ENCODE measurements at regions not wholly inside any gene's neighbourhood (a gene's known extent, or its start where the extent isn't known, plus 50 kb on each side); places are given as distances from the start of the nearest gene placed in this dataset.

- ChIA-PET CTCF (no interaction called here), POLR2A (no interaction called here)
- DNase-seq (ENCODE audit: extremely low spot score): no peak
- no peak for TF ChIP-seq PKNOX1 (IDR thresholded peaks at IDR 0.05)
- no peak for TF ChIP-seq FOXM1 (IDR thresholded peaks at IDR 0.05; ENCODE audit: borderline replicate concordance)
- TF ChIP-seq ZNF384 (IDR thresholded peaks at IDR 0.05): no peak
- TF ChIP-seq NFRKB (IDR thresholded peaks at IDR 0.05): no peak
- TF ChIP-seq LEF1 (IDR thresholded peaks at IDR 0.05; ENCODE audit: borderline replicate concordance): no peak
- TF ChIP-seq L3MBTL2 (conservative IDR thresholded peaks at IDR 0.05): no peak
- no peak for TF ChIP-seq ELF4 (IDR thresholded peaks at IDR 0.05)
- no peak for TF ChIP-seq CTBP1 (IDR thresholded peaks at IDR 0.05; ENCODE audit: borderline replicate concordance)
- TF ChIP-seq SUZ12 (IDR thresholded peaks at IDR 0.05): no peak
- no peak for TF ChIP-seq TARDBP (IDR thresholded peaks at IDR 0.05)
- TF ChIP-seq SP1 (IDR thresholded peaks at IDR 0.05): no peak
- TF ChIP-seq HDGF (IDR thresholded peaks at IDR 0.05; ENCODE audit: borderline replicate concordance): no peak
- no peak for TF ChIP-seq ARNT (IDR thresholded peaks at IDR 0.05)
- no peak for TF ChIP-seq FOXK2 (IDR thresholded peaks at IDR 0.05)
- no peak for TF ChIP-seq BHLHE40 (IDR thresholded peaks at IDR 0.05; ENCODE audit: borderline replicate concordance)
- TF ChIP-seq FOXA1 (IDR thresholded peaks at IDR 0.05): no peak
Observed at GRCh38 chr1:219518907-219519248, 94.0 kb downstream of the ZC3H11B start.

GRCh38 chr1:219518168-219518906 lies 94.6 kb downstream of the ZC3H11B start:
- ChIA-PET CTCF (no interaction called here), POLR2A (no interaction called here)
- no peak for DNase-seq (ENCODE audit: extremely low spot score)
- TF ChIP-seq ZNF384 (IDR thresholded peaks at IDR 0.05): no peak
- TF ChIP-seq L3MBTL2 (conservative IDR thresholded peaks at IDR 0.05): no peak
- TF ChIP-seq NFRKB (IDR thresholded peaks at IDR 0.05): no peak
- TF ChIP-seq CTBP1 (IDR thresholded peaks at IDR 0.05; ENCODE audit: borderline replicate concordance): no peak
- TF ChIP-seq ARNT (IDR thresholded peaks at IDR 0.05): no peak
- no peak for TF ChIP-seq TARDBP (IDR thresholded peaks at IDR 0.05)
- TF ChIP-seq FOXM1 (IDR thresholded peaks at IDR 0.05; ENCODE audit: borderline replicate concordance): no peak
- TF ChIP-seq FOXK2 (IDR thresholded peaks at IDR 0.05): no peak
- no peak for TF ChIP-seq ELF4 (IDR thresholded peaks at IDR 0.05)
- no peak for TF ChIP-seq FOXA1 (IDR thresholded peaks at IDR 0.05)
- no peak for TF ChIP-seq LEF1 (IDR thresholded peaks at IDR 0.05; ENCODE audit: borderline replicate concordance)
- no peak for TF ChIP-seq SUZ12 (IDR thresholded peaks at IDR 0.05)
- no peak for TF ChIP-seq BHLHE40 (IDR thresholded peaks at IDR 0.05; ENCODE audit: borderline replicate concordance)

- ChIA-PET POLR2A (no interaction called here), CTCF (no interaction called here)
- no peak for DNase-seq (ENCODE audit: extremely low spot score)
- no peak for TF ChIP-seq SP1 (IDR thresholded peaks at IDR 0.05)
- no peak for TF ChIP-seq FOXA1 (IDR thresholded peaks at IDR 0.05)
- TF ChIP-seq LEF1 (IDR thresholded peaks at IDR 0.05; ENCODE audit: borderline replicate concordance): no peak
- TF ChIP-seq ARNT (IDR thresholded peaks at IDR 0.05): no peak
- no peak for TF ChIP-seq SUZ12 (IDR thresholded peaks at IDR 0.05)
- no peak for TF ChIP-seq CTBP1 (IDR thresholded peaks at IDR 0.05; ENCODE audit: borderline replicate concordance)
- TF ChIP-seq PKNOX1 (IDR thresholded peaks at IDR 0.05): no peak
- no peak for TF ChIP-seq ZNF384 (IDR thresholded peaks at IDR 0.05)
- TF ChIP-seq HDGF (IDR thresholded peaks at IDR 0.05; ENCODE audit: borderline replicate concordance): no peak
- TF ChIP-seq NFRKB (IDR thresholded peaks at IDR 0.05): no peak
- TF ChIP-seq ELF4 (IDR thresholded peaks at IDR 0.05): no peak
- no peak for TF ChIP-seq FOXM1 (IDR thresholded peaks at IDR 0.05; ENCODE audit: borderline replicate concordance)
- no peak for TF ChIP-seq TARDBP (IDR thresholded peaks at IDR 0.05)
- TF ChIP-seq BHLHE40 (IDR thresholded peaks at IDR 0.05; ENCODE audit: borderline replicate concordance): no peak
- no peak for TF ChIP-seq L3MBTL2 (conservative IDR thresholded peaks at IDR 0.05)
Observed at GRCh38 chr1:219517031-219517430, 95.9 kb downstream of the ZC3H11B start.

GRCh38 chr1:219514728-219515127 lies 98.2 kb downstream of the ZC3H11B start:
- no peak for DNase-seq (ENCODE audit: extremely low spot score)
- ChIA-PET CTCF (no interaction called here), POLR2A (no interaction called here)
- TF ChIP-seq SUZ12 (IDR thresholded peaks at IDR 0.05): no peak
- no peak for TF ChIP-seq SP1 (IDR thresholded peaks at IDR 0.05)
- TF ChIP-seq LEF1 (IDR thresholded peaks at IDR 0.05; ENCODE audit: borderline replicate concordance): no peak
- TF ChIP-seq ZNF384 (IDR thresholded peaks at IDR 0.05): no peak
- no peak for TF ChIP-seq BHLHE40 (IDR thresholded peaks at IDR 0.05; ENCODE audit: borderline replicate concordance)
- no peak for TF ChIP-seq FOXK2 (IDR thresholded peaks at IDR 0.05)
- no peak for TF ChIP-seq NFRKB (IDR thresholded peaks at IDR 0.05)
- no peak for TF ChIP-seq L3MBTL2 (conservative IDR thresholded peaks at IDR 0.05)
- no peak for TF ChIP-seq CTBP1 (IDR thresholded peaks at IDR 0.05; ENCODE audit: borderline replicate concordance)
- TF ChIP-seq HDGF (IDR thresholded peaks at IDR 0.05; ENCODE audit: borderline replicate concordance): no peak
- no peak for TF ChIP-seq ELF4 (IDR thresholded peaks at IDR 0.05)
- no peak for TF ChIP-seq FOXM1 (IDR thresholded peaks at IDR 0.05; ENCODE audit: borderline replicate concordance)
- TF ChIP-seq TARDBP (IDR thresholded peaks at IDR 0.05): no peak
- TF ChIP-seq FOXA1 (IDR thresholded peaks at IDR 0.05): no peak
- TF ChIP-seq PKNOX1 (IDR thresholded peaks at IDR 0.05): no peak
- TF ChIP-seq ARNT (IDR thresholded peaks at IDR 0.05): no peak

GRCh38 chr1:219507437-219507836 lies 105.5 kb downstream of the ZC3H11B start:
- POLR2A ChIA-PET: no interaction called here
- no peak for DNase-seq (ENCODE audit: extremely low spot score)
- CTCF ChIA-PET: interaction anchor here (0.6 kb wide), 1 partner anchor 8 kb away, joined by 3 read pairs; no protein-coding TSS in a partner anchor
- no peak for TF ChIP-seq SUZ12 (IDR thresholded peaks at IDR 0.05)
- no peak for TF ChIP-seq NFRKB (IDR thresholded peaks at IDR 0.05)
- no peak for TF ChIP-seq PKNOX1 (IDR thresholded peaks at IDR 0.05)
- TF ChIP-seq ARNT (IDR thresholded peaks at IDR 0.05): no peak
- TF ChIP-seq ELF4 (IDR thresholded peaks at IDR 0.05): no peak
- no peak for TF ChIP-seq CTBP1 (IDR thresholded peaks at IDR 0.05; ENCODE audit: borderline replicate concordance)
- TF ChIP-seq FOXK2 (IDR thresholded peaks at IDR 0.05): no peak
- TF ChIP-seq ZNF384 (IDR thresholded peaks at IDR 0.05): no peak
- TF ChIP-seq FOXM1 (IDR thresholded peaks at IDR 0.05; ENCODE audit: borderline replicate concordance): no peak
- no peak for TF ChIP-seq FOXA1 (IDR thresholded peaks at IDR 0.05)
- TF ChIP-seq HDGF (IDR thresholded peaks at IDR 0.05; ENCODE audit: borderline replicate concordance): no peak
- no peak for TF ChIP-seq LEF1 (IDR thresholded peaks at IDR 0.05; ENCODE audit: borderline replicate concordance)
- TF ChIP-seq SP1 (IDR thresholded peaks at IDR 0.05): no peak
- no peak for TF ChIP-seq TARDBP (IDR thresholded peaks at IDR 0.05)
- TF ChIP-seq L3MBTL2 (conservative IDR thresholded peaks at IDR 0.05): no peak
- no peak for TF ChIP-seq BHLHE40 (IDR thresholded peaks at IDR 0.05; ENCODE audit: borderline replicate concordance)

Data from HEK293T (cell line).